Bronchial epithelial cell (primary cell): ENCODE measurements at regions not wholly inside any gene's neighbourhood (a gene's known extent, or its start where the extent isn't known, plus 50 kb on each side); places are given as distances from the start of the nearest gene placed in this dataset.

Experiments
- DNase-seq: peaks from one replicate; pipeline ENCODE4 v3.0.0-alpha.2; 2010; ENCODE audit warnings: low read depth
- FAIRE-seq: peaks from 2 replicates; lab custom pipeline; 2011; peaks lifted over from hg19 to GRCh38; lab: Jason Lieb, UNC
- H3K27me3 ChIP-seq: 2 replicates; pipeline ENCODE4 v1.5.1; 2011; ENCODE audit warnings: low read length; ENCODE audit not compliant: control insufficient read depth, insufficient read depth
- H3K36me3 ChIP-seq: 2 replicates; pipeline ENCODE4 v1.5.1; 2011; ENCODE audit warnings: low read length; ENCODE audit not compliant: control insufficient read depth, insufficient read depth
- H3K4me3 ChIP-seq: 2 replicates; pipeline ENCODE4 v1.5.1; 2011; ENCODE audit warnings: mild to moderate bottlenecking, low read depth, low read length, control low read depth
- TF ChIP-seq, protein P1 (sequence below): IDR thresholded peaks from 2 replicates; pipeline ENCODE4 v1.5.1; 2011; ENCODE audit warnings: mild to moderate bottlenecking, moderate library complexity, low read length, control low read depth, inconsistent platforms; ENCODE audit not compliant: insufficient read depth, severe bottlenecking

DNA sequence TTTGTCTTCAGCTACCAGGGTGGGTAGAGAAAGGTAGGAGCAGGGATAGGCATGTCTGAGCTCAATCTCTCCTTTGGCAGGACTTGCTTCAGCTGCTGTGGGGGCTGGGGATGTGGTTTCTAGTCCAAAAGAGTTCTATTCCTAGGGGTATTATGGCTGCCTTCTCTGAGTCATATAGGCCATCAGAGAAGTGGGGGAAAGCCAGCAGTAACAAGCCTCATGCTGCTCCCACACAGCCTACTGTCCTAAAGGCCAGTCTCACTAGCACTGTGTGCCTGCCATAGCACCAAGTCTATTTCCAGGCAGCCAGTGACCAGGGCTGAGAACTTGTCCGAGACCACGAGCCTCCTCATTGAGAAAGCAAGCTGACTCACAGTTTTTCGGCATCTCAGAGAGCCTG is 270.6 kb downstream of the DCAF12L2 start:
- TF ChIP-seq, protein P1, sequence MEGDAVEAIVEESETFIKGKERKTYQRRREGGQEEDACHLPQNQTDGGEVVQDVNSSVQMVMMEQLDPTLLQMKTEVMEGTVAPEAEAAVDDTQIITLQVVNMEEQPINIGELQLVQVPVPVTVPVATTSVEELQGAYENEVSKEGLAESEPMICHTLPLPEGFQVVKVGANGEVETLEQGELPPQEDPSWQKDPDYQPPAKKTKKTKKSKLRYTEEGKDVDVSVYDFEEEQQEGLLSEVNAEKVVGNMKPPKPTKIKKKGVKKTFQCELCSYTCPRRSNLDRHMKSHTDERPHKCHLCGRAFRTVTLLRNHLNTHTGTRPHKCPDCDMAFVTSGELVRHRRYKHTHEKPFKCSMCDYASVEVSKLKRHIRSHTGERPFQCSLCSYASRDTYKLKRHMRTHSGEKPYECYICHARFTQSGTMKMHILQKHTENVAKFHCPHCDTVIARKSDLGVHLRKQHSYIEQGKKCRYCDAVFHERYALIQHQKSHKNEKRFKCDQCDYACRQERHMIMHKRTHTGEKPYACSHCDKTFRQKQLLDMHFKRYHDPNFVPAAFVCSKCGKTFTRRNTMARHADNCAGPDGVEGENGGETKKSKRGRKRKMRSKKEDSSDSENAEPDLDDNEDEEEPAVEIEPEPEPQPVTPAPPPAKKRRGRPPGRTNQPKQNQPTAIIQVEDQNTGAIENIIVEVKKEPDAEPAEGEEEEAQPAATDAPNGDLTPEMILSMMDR, result no peak
- DNase-seq, result no peak
- no peak for FAIRE-seq
- H3K4me3 ChIP-seq, result no peak overlapping the region
- H3K27me3 ChIP-seq, result no peaks in the 10 kb centered on the region
- H3K36me3 ChIP-seq, result no peaks in the 10 kb centered on the region

DNA sequence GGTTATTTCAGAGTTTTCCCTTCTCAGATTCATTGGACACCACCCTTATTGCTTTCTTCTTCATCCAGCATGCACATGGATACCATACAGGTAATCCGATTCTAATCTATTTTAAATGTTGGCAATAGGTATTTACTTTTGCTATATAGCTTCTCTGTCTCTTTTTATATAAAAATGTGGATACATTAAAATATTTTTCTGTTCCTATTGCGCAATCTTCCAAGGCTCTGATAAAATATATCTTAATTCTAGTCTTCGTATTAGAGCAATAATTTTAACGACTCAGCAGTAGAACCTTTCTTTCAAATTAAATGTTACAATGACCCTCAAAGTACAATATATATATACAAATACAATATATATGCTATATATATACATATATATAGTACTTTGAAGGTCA is 239.8 kb downstream of the DCAF12L2 start:
- FAIRE-seq (no peak), DNase-seq (no peak)
- Histone ChIP-seq H3K36me3 (no peaks in the 10 kb centered on the region), H3K4me3 (no peak overlapping the region), H3K27me3 (no peaks in the 10 kb centered on the region)
- TF ChIP-seq, protein P1, result no peak

DNA sequence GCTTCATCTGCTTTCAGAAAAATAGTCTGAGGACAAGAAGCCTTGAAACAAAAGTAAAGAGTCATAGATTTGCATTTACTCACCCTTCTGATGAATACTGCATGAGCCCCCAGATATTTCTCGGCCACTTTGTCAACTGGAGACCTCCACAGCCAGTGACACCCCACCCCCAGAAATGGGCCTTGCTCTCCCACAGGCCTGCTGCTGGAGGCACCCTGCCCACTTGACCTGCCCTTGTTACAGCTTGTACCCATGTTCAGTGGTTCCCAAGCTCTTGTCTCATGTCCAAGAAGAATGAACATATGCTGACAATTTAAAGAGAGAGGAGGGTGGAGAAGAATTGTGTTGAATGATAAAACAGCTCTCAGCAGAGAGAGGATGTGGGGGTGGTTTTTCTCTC is 225.1 kb downstream of the DCAF12L2 start:
- TF ChIP-seq, protein P1, result no peak
- no peak for FAIRE-seq
- H3K4me3 ChIP-seq, result no peak overlapping the region
- DNase-seq, result no peak
- no peaks in the 10 kb centered on the region for H3K27me3 ChIP-seq
- no peaks in the 10 kb centered on the region for H3K36me3 ChIP-seq

DNA sequence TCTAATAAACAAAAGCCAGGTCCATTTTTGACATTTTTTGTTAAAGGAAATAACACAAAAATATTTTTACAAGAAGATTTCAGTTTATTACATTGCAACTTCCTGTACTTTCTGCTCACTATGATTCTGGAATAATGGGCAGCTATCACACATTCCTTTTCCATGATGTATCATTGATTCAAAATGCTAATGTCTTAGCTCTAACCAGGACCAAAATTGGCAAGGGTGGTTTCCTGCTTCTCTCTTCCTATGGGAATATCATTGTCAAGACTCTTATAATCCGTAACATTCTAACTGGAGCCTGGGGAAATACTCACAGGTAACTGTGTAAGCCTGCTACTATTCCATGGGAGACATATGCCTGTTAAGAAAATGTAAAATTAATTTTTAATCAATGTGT is 218.6 kb downstream of the DCAF12L2 start:
- DNase-seq (peak; percentile 1), FAIRE-seq (no peak)
- Histone ChIP-seq H3K4me3 (no peak overlapping the region), H3K36me3 (no peaks in the 10 kb centered on the region), H3K27me3 (no peaks in the 10 kb centered on the region)
- TF ChIP-seq, protein P1, result no peak

DNA sequence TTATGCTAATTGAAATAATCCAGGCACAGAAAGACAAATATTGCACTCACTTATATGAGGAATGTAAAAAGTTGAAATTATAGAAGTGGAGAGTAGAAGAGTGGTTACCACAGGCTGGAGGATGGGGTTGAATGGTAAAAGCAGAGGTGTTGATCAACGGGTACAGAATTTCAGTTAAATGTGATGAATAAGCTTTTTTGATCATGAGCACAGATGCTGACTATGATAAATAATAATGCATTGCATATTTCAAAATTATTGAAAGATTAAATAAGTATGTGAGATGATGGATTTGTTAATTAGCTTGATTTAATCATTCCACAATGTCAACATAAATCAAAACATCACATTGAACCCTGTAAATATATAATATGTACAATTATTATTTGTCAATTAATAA is 213.1 kb downstream of the DCAF12L2 start:
- no peak overlapping the region for H3K4me3 ChIP-seq
- no peak for FAIRE-seq
- no peaks in the 10 kb centered on the region for H3K36me3 ChIP-seq
- TF ChIP-seq, protein P1, result no peak
- no peaks in the 10 kb centered on the region for H3K27me3 ChIP-seq
- DNase-seq, result no peak

DNA sequence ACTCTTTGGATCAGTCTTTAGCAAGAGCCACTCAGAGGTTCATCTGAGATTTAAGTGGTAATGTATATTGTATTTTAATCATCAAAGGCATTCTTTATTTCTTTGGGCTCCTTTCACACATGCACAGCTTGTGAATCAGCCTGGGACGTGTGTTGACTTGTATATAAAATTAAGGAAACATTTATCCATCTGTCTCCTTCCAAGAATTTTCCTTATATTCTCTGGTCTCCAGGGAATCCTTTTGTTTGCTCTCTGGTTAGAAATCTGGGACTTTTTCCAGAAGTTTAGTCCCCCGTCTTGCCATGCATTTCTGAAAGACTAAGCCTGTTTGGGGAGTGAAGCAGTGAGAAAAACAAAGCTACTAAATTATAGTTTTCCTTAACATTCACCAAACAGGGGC is 212.3 kb downstream of the DCAF12L2 start:
- TF ChIP-seq, protein P1, result no peak
- no peak overlapping the region for H3K4me3 ChIP-seq
- no peak for FAIRE-seq
- H3K36me3 ChIP-seq, result no peaks in the 10 kb centered on the region
- no peaks in the 10 kb centered on the region for H3K27me3 ChIP-seq
- DNase-seq, result peak; percentile 12
